GM12875 (cell line): ENCODE measurements at regions not wholly inside any gene's neighbourhood (a gene's known extent, or its start where the extent isn't known, plus 50 kb on each side); places are given as distances from the start of the nearest gene placed in this dataset.

ENCODE experiments used
- H3K4me3 ChIP-seq: one replicate; pipeline ENCODE4 v1.5.1; 2011; ENCODE audit warnings: low read depth, low read length, control low read depth
- TF ChIP-seq, protein P1 (sequence below): IDR thresholded peaks from 2 replicates; pipeline ENCODE4 v1.5.1; 2011; ENCODE audit warnings: low read depth, mild to moderate bottlenecking, control low read depth, inconsistent platforms, low read length, moderate library complexity, borderline replicate concordance; ENCODE audit not compliant: insufficient read depth

DNA sequence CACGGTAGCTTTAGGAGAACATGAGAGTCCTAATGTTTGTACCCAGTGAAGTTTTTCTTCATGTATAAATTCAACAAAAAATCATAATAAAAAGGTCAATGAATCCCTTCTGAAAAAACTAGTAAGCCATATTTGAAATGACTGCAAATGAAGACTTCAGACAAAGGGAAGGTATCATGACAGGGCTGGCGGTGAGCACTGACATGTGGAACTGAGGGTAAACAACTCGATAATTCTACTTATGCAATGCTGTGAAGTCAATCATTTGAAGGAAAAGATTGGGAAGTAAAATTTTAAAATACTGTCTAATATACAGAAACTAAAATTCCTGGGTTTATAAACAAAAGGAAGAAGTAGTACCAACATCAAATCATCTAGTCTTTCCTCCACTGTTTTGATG lies 190.2 kb upstream of the COPS8 start:
- H3K4me3 ChIP-seq: no peak overlapping the region
- TF ChIP-seq, protein P1, sequence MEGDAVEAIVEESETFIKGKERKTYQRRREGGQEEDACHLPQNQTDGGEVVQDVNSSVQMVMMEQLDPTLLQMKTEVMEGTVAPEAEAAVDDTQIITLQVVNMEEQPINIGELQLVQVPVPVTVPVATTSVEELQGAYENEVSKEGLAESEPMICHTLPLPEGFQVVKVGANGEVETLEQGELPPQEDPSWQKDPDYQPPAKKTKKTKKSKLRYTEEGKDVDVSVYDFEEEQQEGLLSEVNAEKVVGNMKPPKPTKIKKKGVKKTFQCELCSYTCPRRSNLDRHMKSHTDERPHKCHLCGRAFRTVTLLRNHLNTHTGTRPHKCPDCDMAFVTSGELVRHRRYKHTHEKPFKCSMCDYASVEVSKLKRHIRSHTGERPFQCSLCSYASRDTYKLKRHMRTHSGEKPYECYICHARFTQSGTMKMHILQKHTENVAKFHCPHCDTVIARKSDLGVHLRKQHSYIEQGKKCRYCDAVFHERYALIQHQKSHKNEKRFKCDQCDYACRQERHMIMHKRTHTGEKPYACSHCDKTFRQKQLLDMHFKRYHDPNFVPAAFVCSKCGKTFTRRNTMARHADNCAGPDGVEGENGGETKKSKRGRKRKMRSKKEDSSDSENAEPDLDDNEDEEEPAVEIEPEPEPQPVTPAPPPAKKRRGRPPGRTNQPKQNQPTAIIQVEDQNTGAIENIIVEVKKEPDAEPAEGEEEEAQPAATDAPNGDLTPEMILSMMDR: no peak

GRCh38 chr2:236896688-236897087 lies 189.0 kb upstream of the COPS8 start:
- TF ChIP-seq, protein P1: no peak
- H3K4me3 ChIP-seq: no peak overlapping the region

DNA sequence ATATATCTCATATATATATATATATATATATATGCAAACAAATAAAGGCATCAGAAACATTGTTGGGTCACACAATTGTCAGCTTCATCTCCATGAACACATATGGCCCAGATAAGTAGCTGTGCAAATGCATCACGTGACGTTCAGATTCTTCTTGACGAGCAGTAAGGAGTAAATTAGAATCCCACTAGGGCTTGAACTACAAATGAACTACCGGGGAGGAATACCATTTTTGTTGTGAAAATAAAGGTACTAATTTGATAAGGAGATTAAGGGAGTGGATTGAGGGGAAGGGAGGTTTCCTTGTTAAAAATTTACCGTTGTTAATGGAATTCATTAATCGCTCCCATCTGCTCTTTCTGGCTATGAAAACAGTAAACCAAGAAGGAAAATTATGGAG lies 186.5 kb upstream of the COPS8 start:
- H3K4me3 ChIP-seq: no peak overlapping the region
- TF ChIP-seq, protein P1: no peak

DNA sequence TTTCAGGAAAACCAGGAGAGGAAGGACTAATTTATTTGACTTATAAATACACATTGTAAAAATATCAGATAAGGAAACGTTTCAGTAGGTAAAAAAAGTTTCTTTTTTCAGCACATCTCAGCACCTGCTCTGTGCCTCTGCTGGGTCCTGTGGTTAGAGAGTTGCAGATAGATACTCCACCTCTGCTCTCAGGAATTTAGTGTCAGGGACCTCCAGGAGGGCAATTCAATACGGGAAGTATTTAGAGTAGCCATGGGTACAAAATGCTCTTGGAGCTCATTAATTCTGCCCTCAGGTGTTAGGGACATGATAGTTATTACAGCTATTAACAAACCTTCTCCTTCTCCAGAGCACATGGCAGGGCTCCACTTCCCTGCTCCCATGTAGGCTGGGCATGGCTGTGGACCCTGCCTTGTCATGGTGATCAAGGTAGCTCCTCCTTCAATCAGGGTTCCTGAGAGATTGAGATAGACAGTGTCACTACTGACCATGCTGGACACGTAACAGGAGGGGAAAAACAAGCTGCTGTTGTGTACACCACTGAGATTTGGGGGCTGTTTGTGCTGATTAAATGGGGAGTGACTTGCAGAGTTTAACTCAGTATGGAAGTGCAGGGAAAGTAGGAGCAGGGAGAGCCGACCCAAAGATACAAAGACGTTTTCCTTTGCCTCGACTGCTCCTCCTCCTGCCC lies 185.6 kb upstream of the COPS8 start:
- TF ChIP-seq, protein P1: no peak
- no peak overlapping the region for H3K4me3 ChIP-seq

DNA sequence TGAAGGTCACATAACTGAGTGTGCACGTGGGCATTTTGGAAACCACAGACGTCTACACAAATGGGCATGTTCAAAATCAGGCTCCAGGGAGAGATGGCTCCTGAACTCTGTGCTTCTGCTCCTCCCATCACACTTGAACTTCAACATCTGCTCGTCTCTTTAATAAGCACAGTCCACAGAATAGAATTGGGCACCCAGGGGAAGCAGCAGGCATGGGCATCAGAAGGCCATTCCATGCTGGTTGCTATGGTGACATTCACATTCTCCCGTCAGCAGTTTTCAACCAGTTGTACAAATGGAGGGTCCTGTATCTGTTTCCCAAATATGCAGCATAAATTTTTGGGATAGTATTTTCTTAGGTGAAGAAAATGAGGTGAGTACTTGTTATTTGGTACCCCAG lies 183.7 kb upstream of the COPS8 start:
- TF ChIP-seq, protein P1: no peak
- no peak overlapping the region for H3K4me3 ChIP-seq

GRCh38 chr2:236903978-236904377 lies 181.7 kb upstream of the COPS8 start:
- TF ChIP-seq, protein P1: no peak
- H3K4me3 ChIP-seq: no peak overlapping the region

DNA sequence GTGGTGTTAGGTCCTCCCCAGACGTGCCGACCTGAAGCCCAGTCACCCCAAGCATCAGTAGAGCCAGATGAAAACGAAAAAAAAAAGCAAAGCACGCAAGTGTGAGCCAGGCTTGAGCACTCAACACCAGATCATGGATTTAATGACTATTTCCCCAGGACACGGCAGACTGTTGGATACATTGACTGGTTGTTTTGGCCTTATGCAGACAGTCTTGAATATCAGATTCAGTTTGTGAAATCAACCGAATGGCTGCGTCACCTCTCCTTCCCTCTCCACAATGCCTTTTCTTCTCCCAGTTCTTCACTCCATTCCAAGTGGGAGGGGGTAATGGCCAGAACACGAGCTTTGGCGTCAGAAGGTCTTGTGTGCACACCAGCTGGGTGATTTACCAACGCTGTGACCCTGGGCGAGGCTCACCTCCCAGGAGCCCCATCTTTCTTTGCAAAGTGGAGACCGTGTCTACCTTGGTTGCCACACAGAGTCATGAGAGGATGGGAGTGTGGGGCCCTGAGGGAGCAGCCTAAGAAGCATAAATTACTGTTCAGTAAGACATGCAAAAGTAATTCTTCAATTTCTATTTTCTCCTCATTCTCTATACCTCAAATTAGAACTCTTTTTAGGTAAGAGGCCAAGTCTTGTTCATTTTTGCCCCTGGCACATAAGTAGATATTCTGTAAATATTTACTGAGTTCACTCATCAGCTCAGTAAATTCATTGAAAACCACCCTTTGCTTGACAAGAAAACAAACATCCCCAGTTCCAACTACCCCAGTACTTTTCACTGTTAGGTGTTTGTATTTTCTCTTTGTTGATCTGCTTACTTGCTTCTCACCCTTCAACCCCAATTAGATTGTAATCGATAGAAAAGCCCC lies 181.1 kb upstream of the COPS8 start:
- TF ChIP-seq, protein P1: no peak
- H3K4me3 ChIP-seq: no peak overlapping the region
